ENCODE measurements at regions not wholly inside any gene's neighbourhood (a gene's known extent, or its start where the extent isn't known, plus 50 kb on each side); places are given as distances from the start of the nearest gene placed in this dataset.
A peak's percentile ranks its signal among the peaks of the same experiment; 100 is the strongest.

DNA sequence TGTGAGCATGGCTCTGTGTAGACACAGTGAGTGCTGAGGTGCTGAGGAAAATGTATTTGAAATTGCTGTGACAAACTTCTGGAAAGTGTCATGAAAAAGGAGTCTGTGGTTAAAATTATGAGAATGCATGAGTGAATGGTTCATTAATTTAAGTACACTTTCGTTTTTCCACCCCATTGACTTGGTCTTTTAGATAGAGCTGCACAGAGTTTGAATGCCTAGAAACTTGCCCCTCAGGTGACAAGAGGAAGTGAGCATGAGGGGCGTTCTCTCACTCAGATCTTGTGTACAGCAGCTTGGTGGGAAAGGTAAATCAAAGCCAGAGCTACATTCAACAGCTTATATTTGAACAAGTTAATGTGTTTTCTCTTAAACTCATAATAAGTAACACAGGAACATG lies 296.8 kb downstream of the WDR72 start:
- no peak for DNase-seq

DNA sequence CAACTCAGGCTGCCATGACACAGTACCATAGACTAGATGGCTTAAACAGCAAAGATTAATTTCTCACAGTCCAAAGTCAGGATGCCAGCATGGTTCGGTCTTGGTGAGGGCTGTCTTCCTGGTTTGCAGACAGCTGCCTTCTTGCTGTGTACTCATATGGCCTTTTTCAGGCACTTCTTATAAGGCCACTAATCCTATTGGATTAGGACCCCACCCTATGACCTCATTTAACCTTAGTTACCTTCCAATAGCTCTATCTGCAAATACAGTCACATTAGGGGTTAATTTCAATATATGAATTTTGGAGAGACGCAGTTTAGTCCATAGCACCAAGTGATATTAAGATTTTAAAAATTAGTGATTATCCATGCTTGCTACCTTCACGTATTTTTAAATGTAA lies 297.8 kb downstream of the WDR72 start:
- DNase-seq, result no peak

DNA sequence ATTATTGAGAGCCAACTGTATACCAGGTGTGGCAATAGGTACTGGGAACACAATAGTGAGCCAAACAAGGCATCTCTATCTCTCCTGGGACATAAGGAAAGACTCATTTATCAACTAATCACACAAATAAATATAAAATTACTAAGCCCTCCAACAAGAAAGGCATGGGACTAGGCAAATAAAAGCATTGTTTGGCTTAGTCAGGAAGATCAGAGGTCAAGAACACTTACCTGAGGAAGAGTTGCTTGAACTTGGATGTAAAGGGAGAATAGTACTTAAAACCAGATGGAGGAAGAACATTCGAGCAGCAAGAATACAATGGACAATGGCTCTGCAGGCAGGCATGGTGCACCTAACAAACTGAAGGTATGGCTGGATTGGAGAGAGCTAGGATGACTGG lies 300.7 kb downstream of the WDR72 start:
- DNase-seq, result no peak

DNA sequence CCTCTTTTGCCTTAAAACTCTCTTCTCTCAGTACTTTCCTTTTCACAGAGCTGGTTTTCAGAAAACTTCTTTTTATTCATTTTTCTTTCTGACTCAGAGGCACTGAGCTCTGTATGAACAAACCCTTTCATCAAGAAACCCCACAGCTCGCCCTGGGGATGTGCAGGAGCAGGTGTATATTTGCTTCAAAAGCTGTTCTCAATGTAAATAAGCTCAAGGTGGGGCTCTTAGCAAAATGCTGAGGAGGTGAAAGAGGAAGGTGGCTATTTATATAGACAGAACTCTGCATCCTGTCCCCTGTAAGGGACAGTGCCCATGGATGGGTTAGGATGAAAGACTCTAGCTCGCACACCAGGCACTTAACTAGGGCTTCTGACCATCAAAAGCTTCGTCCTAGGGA lies 302.0 kb downstream of the WDR72 start:
- no peak for DNase-seq

DNA sequence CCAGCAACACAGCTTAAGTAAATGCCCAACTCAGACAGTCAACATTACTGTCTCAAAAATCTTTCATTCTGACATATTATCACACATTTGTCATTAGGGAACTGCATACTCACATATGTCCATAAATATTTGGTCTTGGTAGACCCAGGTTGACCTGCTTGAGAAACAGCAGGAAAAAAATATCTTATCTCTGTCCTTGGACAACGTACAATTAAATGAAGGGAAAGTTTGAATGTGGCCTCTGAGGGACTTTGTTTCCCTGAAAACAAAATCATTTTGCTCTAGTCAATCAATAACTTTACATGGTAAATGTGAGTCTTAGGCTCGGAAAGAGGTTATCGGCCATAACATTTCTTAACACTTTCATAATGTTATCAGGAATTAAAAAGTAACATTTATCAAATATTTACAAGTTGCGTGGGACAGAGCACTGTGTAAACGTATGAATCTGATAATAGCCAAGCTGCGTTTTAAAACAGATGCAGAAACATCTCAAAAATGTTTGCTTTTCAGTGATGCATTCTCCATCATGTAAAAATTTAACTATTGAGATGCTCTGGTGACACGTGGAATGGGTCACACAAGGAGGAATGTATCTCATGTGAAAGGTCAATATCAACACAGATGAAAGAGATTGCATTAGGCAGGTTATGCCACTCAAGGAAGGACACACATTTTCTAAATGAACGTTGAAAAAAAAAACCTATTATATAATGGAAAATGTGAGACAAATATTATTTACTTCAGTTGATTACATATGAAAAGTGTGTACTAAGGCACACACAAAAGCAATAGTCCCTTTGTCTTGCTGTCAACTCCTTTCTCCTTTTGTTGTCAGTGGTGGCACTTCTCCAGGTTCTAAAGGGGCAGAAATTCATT lies 304.4 kb downstream of the WDR72 start:
- DNase-seq, result no peak

DNA sequence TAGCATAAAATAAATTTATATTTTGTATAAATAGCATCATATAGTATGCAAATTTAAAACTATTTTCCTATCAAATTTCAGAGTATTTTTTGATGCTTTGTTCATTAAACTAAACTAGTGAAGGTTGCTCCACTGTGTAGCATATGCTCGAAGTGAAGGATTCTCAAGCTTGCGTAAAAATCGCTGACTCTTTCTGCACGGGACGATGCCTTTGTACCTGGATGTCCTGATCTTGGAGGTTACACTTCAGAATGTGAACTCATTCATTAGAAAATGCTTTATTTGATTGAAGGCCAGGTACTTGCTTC lies 305.0 kb downstream of the WDR72 start:
- no peak for DNase-seq

DNA sequence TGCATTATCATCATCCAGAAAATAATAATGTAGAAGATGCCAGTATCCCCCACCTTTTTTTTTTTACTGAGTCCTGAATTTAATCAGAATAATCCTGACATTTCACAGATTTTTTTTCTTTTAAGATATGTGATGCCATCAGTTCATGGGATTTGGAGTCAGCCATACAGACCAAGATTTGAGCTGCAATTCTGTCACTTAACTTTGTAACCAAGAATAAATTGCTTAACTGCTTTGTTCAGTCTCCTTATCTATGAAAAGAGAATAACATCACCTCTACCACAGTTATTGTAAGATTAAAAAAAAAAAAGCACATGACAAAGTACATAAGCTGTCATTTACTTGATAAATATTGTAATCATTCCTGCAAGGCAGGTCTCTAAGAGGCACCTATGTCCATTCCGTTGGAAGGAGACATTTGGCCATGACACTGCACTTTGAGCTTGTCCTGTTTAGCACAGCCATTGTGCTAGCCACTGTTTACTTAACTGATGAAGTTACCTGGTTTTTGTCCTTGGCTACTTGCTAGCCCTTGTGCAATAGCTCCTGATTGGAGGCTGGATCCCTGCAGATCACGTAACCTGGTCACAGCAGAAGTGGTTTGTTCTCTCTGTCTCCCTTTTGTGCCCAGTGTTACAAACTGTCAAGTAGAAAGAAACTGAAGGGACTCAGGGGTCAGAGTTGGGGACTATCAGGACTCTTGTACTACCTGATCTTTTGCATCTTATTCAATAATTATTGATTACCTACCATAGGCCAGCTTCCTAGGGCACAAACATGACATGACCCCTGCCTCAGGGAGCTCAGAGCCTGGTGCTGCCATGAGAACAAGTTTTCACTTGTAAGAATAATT lies 306.0 kb downstream of the WDR72 start:
- no peak for DNase-seq

DNA sequence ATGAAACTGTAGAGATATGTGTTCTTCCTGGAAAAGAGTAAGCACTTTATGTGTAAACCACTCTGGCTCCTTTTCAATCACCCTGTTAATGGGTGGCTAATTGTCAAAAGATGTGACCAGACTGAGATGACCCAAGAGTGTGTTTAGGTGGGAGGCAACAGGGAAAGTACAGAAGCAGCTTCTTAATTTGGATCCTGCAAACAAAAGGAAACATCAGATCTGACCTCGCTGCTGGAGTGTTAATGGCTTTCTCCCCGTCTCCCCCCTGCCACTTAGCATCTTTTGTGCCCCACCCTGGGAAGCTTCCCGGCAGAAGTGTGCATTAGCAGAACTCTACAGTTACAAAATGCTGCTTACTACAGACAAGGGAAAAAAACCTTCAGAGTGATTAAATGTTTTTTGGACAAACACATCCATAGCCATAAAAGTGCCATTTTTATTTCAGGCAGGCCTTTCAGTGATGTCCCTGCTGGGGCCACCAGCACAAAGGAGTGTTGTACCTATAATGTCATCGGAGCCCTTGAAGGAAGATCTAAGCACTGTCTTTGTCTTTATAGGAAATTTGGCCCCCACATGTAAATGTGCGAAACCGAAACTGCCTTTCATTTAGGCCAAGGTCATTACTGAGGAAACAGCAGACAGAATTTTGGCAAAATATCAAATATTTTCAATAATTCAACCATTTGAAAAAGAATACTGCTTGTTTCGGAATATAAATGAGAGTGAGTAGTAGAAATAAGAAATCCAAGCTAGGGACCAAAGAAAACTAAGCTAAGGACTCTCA lies 311.0 kb downstream of the WDR72 start:
- DNase-seq, result no peak

DNA sequence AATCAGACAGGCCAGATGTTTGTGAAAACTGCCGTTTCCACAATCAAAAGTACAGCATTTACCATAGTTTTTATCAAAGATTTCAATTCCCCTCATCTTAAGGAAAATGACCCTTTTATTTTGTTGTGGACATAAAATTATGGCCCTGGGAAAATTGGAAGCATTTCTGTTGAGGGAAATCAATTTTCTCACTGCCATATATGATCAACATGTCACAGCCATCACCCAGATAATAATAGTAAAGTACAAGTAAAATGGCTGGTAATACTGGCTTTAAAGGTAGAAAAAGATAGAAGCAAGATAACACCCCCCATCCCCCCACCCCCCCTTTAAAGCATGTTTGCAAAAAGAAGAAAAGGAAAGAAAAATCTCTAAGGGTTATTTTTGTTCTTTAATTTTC lies 311.7 kb downstream of the WDR72 start:
- no peak for DNase-seq

DNA sequence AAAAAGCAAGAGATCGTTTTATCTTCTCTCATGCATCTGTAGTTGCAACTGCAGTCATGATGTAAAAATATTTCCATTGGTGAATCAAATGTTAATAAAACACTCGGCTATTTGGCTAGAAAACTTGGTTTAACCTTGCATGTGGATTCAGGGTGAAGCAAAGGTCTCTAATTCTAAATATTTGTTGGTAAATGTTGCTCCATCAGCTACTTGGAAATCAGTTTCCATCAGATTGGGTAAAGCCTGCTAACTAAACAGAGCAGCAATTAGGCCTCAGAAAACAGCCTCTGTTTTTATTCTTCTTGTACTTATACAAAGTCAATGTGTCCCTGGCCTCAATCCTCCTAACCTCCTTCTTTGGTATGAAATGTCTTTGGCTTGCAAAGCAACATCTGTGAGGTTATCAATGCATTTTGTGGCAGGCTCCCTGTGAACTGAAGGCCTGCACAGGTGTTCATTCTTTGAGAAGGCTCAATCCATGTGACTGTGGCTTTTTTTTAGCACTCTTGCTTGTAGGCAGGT lies 312.3 kb downstream of the WDR72 start:
- DNase-seq, result no peak

DNA sequence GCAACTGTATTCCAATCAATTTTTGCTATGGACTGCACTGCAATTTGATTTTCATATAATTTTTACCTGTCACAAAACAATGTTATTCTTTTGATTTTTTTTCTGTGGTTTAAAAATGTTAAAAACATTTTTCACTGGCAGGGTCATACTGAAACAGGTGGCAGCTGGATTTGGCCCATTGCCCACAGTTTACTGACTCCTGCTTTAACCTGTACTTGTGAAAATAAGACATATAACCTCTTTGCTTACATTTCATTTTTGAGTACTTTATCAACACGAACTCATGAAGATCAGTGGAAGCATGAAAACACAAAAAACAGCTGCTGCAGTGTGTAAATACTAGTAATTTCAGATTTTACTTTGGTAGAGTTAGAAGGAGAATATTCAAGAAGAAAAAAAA lies 313.1 kb downstream of the WDR72 start:
- DNase-seq, result no peak

DNA sequence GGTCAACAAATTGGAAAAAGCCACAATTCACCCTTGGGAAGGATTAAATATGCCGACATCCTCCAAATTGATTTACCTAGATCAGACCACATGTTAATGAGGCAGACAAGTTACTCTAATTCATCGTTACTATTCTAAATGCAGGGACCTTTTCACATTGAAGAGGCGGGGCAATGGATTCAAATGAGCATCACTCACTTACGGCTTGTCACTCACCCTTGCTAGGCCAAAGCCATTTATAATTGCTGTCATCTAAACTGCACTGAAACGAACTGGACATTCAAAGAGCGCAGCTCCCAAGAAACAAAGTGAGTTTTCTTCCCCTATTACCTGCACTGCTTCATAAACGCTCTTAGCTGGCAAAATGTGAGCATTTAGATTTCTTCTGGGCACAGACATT lies 313.9 kb downstream of the WDR72 start:
- no peak for DNase-seq

DNA sequence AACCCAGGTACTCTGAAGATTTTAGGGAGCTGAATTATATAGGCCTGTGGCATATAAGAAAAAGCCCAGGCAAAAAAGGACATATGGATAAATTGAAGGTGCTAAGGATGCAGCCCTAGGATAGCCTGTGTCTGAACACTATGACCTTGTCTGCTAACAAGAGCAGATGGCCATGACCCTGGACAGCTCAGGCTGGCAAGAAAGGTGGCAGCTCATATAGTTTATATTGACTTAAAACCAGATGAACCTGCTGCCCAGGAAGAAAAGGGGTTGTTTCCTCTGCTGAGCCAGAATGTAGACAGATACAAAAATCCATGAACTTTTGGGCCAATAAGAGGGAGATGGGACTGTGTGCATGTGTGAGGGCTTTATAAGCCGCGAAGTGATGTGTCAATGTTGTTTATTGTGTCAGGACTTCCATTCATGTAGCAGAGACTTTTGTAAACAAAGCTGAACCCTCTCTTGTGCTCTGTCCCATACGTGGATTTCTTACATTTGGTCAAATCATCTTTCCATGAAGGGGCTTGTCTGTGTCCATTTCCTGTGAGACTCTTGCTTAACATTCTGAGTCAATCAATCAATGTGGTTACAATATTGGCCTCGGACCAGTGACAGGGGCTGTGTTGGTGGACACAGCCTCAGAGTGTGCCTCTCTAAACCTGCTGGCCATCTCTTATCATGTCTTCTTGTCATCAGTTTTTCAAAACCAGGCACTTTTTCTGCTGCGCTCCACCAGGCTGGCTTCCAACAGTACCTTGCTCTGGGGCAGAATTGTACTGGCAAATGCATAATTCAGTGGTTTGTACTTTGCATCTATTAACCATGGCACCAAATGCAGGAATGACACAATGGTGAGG lies 321.2 kb downstream of the WDR72 start:
- no peak for DNase-seq

DNA sequence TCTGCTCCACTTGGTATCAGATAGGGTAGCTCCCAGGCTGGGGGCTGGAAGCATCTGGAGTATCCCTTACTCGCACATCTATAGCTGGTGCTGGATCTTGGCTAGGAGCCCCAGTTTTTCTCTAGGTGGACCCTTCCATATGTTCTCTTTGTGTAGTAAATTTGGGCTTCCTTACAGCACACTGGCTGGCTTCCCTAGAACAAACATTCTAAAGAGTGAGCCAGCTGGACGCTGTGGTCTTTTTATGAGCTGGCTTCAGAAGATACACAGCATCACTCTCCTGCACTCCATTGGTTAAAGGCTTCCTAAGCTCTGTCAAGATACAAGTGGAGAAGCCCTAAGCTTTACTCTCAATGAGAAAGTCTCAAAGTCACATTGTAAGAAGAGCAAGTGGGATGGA lies 322.1 kb downstream of the WDR72 start:
- DNase-seq, result peak; percentile 17

DNA sequence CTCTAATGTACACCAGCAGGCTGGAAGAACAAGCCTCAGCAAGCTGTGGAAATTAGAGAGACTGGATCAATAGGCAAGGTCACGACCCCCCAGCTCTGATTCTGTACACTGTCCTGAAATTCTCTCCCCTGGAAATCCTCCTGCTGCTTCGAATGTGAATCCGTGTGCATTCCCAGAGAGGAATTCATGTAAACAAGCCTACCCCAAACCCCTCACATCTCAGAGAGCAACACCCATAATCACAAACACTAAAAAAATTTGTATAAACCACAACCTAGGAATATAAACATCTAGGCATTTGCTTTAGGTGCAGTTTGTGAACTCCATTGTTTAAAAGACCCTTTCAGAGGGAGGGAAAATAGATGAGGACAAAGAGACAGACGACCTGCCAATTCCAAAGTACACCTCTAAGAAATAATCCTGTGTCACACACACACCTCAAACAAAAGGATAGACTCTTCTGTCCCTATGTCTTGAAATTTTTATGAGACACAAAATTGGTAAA lies 325.2 kb downstream of the WDR72 start:
- no peak for DNase-seq

DNA sequence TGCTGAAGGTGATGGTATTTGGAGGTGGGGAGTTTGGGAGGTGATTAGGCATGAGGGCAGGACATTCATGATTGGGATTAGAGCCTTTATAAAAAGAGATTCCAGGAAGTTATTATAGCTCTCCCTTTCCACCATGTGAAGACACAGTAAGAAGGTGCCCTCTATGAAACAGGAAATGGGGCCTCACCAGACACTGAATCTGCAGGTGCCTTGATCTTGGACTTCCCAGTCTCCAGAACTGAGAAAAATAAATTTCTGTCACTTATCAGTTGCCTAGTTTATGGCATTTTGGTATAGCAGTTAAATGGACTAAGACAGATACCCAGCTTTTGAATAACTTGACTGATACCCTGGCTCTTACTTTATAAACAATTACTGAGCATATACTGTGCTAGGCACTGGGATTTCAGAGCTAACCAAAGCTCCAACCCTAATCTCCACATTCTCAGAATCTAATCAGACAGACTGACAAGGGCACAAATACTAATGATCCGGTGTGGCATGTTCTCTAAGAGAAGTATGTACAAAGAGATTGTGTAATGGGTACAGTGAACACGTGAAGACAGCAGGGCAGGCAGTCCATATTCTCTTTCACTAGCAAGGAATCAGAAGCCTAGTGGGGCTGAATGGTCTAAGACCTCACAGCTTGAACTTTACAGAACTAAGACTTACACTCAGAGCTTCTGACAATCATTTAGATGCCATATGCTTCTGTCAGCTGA lies 343.1 kb downstream of the WDR72 start:
- no peak for DNase-seq

DNA sequence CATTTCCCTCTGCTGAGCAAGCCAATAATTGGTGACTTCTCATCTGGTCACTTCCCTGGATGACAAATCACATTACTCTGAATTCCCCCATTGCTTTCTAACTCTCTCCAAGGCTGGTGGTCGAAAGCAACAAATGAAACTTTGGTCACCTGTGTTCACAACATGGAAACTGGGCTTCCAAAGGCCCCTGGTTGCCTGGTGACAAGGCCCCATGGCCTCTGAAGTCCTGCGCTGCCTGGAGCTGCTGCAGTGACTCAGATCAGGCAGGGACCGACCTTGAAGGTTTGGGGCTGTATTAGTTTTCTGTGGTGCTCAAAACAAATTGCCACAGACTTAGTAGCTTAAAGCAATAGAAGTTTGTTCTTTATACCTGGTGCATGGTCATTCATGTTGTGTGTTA lies 345.3 kb downstream of the WDR72 start:
- DNase-seq, result no peak

DNA sequence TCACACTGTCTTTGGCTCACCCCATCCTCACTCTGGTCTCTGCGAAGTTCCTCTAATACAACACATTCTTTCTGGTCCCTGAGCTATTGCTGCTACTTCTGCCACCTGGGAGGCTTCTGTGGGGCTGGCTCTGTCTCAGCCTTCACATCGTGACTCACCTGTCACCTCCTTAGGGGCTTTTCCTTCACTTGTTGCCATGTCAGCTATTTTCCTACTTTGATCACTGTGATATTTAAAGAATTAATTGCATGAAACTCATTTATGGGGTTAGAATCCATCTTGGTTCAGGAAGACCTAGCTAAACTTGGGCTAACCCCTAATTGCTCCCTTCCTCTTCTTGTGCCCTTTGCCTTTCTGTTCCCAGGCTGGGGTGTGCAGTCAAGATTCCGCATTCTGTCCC lies 346.9 kb downstream of the WDR72 start:
- no peak for DNase-seq

DNA sequence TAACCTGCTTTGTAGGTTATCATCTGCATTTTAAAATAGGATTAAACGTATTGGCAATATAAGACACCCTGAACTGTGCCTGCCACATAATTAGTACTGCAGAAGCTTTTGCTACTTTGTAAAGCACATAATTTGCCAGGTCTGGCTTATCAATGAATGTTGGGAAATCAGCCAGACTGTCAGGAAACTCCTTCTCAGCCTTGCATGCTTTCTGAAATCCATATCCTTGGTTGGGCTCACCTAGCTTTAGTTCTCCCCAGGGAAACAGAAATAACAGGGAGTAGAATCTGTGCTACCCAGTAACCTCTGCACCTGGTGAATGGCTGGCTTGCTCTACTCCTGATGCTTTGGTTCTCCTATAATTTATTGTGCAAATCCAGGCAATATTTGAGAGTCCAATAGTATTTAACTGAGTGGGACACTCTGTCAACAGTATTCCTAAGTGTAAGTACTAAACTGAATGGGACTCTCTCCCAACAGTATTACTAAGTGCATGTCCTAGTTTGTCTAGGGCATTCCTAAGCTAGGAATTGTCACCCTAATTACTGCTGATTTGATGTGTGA lies 354.5 kb downstream of the WDR72 start:
- DNase-seq, result no peak

DNA sequence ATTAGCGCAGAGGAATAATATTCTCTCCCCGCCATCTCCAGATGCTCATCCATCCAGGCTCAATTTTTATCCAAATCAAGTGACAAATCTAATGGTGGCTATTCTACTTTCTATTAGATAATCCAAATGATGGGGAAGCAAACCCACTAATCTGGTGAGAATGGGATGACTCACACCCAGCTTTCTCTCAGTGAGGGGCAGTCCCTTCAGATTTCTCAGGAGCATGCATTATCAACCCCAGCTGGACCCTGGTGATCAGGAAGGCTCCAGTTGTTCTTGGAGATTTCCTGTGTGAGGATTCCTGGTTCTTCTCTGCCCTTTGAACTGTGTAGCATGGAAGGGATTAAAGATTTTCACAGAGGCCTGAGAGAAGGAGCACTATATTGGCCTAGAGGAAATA lies 358.0 kb downstream of the WDR72 start:
- DNase-seq, result no peak

DNA sequence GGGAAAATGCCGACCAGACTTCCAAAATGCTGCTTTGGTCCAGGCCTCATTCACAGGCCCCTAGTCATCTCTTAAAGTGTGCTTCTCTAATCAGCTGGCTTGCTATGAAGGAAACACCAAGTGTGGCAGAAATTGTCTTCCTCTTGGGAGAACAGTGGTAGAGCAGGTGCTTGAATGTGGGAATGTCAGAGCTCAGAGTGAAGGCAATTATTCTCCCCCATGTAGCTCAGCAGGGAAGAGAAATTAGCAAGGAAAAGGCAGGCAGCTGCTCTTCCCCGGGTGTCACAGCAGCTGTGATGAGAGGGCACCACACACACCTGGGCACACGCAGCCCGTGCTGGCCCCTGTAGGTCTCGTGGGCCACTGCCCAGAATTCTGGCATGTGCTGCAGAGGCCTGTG lies 358.5 kb downstream of the WDR72 start:
- DNase-seq, result no peak

Measured in hindlimb muscle (tissue), 1 donor.